MM.1S (cell line): ENCODE measurements at regions not wholly inside any gene's neighbourhood (a gene's known extent, or its start where the extent isn't known, plus 50 kb on each side); places are given as distances from the start of the nearest gene placed in this dataset.

Experiments
- EZH2 ChIP-seq: fragments of 300-600 bp; sonication (generic); optimal IDR thresholded peaks from 2 replicates; pipeline ENCODE3; 2017; ENCODE audit warnings: low read depth, mild to moderate bottlenecking, antibody characterized with exemption, low read length, mixed read lengths
- EZH2phosphoT487 ChIP-seq: fragments of 300-600 bp; sonication (generic); IDR thresholded peaks from 2 replicates; pipeline ENCODE4 v1.6.1; 2018; ENCODE audit warnings: antibody characterized with exemption, low read length
- TF ChIP-seq, protein P1 (sequence below): fragments of 300-600 bp; sonication (generic); IDR thresholded peaks from 2 replicates; pipeline ENCODE4 v1.5.1; 2016; ENCODE audit warnings: antibody characterized with exemption, low read length, mixed read lengths

DNA sequence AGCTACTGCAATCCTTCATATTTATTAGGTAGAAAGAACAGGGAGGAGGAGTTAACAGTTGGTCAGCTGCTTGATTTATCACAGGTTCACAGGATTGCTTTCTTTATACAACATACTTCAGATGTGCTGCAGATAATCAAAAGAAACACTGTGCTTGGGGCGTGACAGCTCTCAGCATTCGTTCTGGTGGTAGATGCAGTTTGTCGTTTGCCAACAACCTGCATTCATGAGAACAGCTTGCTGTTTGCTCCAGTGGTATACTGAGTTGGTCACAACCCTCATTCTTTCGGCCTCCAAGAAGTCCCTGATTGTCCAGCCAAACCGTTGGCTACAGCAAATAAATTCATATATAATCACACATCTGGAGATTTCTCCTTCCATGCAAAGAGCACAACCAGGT, 120.5 kb downstream of the ZNF280B start:
- TF ChIP-seq EZH2 (no peak), EZH2phosphoT487 (no peak)
- TF ChIP-seq, protein P1, sequence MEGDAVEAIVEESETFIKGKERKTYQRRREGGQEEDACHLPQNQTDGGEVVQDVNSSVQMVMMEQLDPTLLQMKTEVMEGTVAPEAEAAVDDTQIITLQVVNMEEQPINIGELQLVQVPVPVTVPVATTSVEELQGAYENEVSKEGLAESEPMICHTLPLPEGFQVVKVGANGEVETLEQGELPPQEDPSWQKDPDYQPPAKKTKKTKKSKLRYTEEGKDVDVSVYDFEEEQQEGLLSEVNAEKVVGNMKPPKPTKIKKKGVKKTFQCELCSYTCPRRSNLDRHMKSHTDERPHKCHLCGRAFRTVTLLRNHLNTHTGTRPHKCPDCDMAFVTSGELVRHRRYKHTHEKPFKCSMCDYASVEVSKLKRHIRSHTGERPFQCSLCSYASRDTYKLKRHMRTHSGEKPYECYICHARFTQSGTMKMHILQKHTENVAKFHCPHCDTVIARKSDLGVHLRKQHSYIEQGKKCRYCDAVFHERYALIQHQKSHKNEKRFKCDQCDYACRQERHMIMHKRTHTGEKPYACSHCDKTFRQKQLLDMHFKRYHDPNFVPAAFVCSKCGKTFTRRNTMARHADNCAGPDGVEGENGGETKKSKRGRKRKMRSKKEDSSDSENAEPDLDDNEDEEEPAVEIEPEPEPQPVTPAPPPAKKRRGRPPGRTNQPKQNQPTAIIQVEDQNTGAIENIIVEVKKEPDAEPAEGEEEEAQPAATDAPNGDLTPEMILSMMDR = no peak
